ENCODE measurements at regions not wholly inside any gene's neighbourhood (a gene's known extent, or its start where the extent isn't known, plus 50 kb on each side); places are given as distances from the start of the nearest gene placed in this dataset.
"Not testable (repeated sequence)": the region's sequence is repeated elsewhere in the genome, so short reads cannot be mapped to it uniquely, and the experiment has no call there.

GRCh38 chr1:191346381-191346780, 811.9 kb upstream of the RGS18 start:
- no peak for DNase-seq (ENCODE audit: low read depth in 2 of 2)

- DNase-seq (ENCODE audit: low read depth in 2 of 2), result no peak
Measured at GRCh38 chr1:191348328-191348727, 809.9 kb upstream of the RGS18 start.

- no peak for DNase-seq (ENCODE audit: low read depth in 2 of 2)
Measured at GRCh38 chr1:191350938-191351337, 807.3 kb upstream of the RGS18 start.

- DNase-seq (ENCODE audit: low read depth in 2 of 2), result no peak
Measured at GRCh38 chr1:191358724-191359123, 799.5 kb upstream of the RGS18 start.

- DNase-seq (ENCODE audit: low read depth in 2 of 2), result no peak
Measured at GRCh38 chr1:191366686-191367085, 791.6 kb upstream of the RGS18 start.

GRCh38 chr1:191368891-191369654, 789.2 kb upstream of the RGS18 start:
- no peak for DNase-seq (ENCODE audit: low read depth in 2 of 2)

- no peak for DNase-seq (ENCODE audit: low read depth in 2 of 2)
Measured at GRCh38 chr1:191371626-191372025, 786.6 kb upstream of the RGS18 start.

- DNase-seq (ENCODE audit: low read depth in 2 of 2), result no peak
Measured at GRCh38 chr1:191388283-191388682, 770.0 kb upstream of the RGS18 start.

GRCh38 chr1:191396622-191397021, 761.6 kb upstream of the RGS18 start:
- DNase-seq (ENCODE audit: low read depth in 2 of 2), result no peak

GRCh38 chr1:191398551-191398950, 759.7 kb upstream of the RGS18 start:
- no peak for DNase-seq (ENCODE audit: low read depth in 2 of 2)

GRCh38 chr1:191405417-191405816, 752.8 kb upstream of the RGS18 start:
- no peak for DNase-seq (ENCODE audit: low read depth in 2 of 2)

- DNase-seq (ENCODE audit: low read depth in 2 of 2), result no peak
Measured at GRCh38 chr1:191414981-191415640, 743.2 kb upstream of the RGS18 start.

- no peak for DNase-seq (ENCODE audit: low read depth in 2 of 2)
Measured at GRCh38 chr1:191419842-191420241, 738.4 kb upstream of the RGS18 start.

- no peak for DNase-seq (ENCODE audit: low read depth in 2 of 2)
Measured at GRCh38 chr1:191427593-191427992, 730.7 kb upstream of the RGS18 start.

GRCh38 chr1:191432817-191433216, 725.4 kb upstream of the RGS18 start:
- DNase-seq (ENCODE audit: low read depth in 2 of 2), result no peak

GRCh38 chr1:191438979-191439378, 719.3 kb upstream of the RGS18 start:
- DNase-seq (ENCODE audit: low read depth in 2 of 2), result no peak

GRCh38 chr1:191448279-191448678, 710.0 kb upstream of the RGS18 start:
- not testable (repeated sequence) for DNase-seq (ENCODE audit: low read depth in 2 of 2)

- DNase-seq (ENCODE audit: low read depth in 2 of 2), result no peak
Measured at GRCh38 chr1:191452586-191452985, 705.7 kb upstream of the RGS18 start.

- DNase-seq (ENCODE audit: low read depth in 2 of 2), result no peak
Measured at GRCh38 chr1:191453487-191453886, 704.8 kb upstream of the RGS18 start.

GRCh38 chr1:191457889-191458288, 700.4 kb upstream of the RGS18 start:
- no peak for DNase-seq (ENCODE audit: low read depth in 2 of 2)

- DNase-seq (ENCODE audit: low read depth in 2 of 2), result no peak
Measured at GRCh38 chr1:191460234-191460633, 698.0 kb upstream of the RGS18 start.

- DNase-seq (ENCODE audit: low read depth in 2 of 2), result no peak
Measured at GRCh38 chr1:191483988-191484387, 674.3 kb upstream of the RGS18 start.

- DNase-seq (ENCODE audit: low read depth in 2 of 2), result no peak
Measured at GRCh38 chr1:191490303-191490702, 668.0 kb upstream of the RGS18 start.

Data from fibroblast of skin of left quadriceps (primary cell).